ENCODE measurements at regions not wholly inside any gene's neighbourhood (a gene's known extent, or its start where the extent isn't known, plus 50 kb on each side); places are given as distances from the start of the nearest gene placed in this dataset.

DNA sequence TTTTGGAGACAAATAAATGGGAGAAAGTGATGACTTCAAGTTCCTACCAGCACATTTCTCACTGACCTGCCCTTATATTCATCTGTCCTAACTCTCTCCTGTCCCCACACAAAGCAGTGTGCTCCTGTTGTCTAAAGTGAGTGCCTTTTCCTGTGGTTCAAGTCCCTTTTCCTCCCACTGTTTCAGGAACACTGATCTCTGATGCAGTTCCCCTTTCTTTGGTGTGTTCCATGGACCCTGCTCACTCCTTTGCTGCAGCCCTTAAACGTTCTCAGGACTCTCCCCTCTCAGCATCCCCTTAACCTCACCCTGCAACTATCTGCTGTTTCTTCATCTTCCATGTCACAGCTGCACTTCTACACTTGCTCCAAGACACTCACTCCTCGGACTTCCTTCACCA is 195.8 kb upstream of the ETV3 start:
- no peak for TF ChIP-seq POLR2A (IDR thresholded peaks at IDR 0.05; ENCODE audit: low read depth, low read length)
- TF ChIP-seq TAF1 (IDR thresholded peaks at IDR 0.05; ENCODE audit: borderline replicate concordance, low read depth, low read length), result no peak

All from GM12892 (cell line).